HL-60 (cell line): ENCODE measurements at regions not wholly inside any gene's neighbourhood (a gene's known extent, or its start where the extent isn't known, plus 50 kb on each side); places are given as distances from the start of the nearest gene placed in this dataset.

Experiments used
- GABPA ChIP-seq: IDR thresholded peaks from 2 replicates; pipeline ENCODE4 v1.6.1; 2012; ENCODE audit warnings: low read depth
- POLR2AphosphoS5 ChIP-seq: IDR thresholded peaks from 2 replicates; pipeline ENCODE4 v1.6.1; 2012; ENCODE audit warnings: low read depth
- SPI1 ChIP-seq: IDR thresholded peaks from 2 replicates; pipeline ENCODE4 v1.6.1; 2012; ENCODE audit warnings: low read depth, mild to moderate bottlenecking, borderline replicate concordance
- TF ChIP-seq, protein P1 (sequence below): IDR thresholded peaks from one replicate; pipeline ENCODE4 v1.5.1; 2011; ENCODE audit warnings: low read length, control low read depth, inconsistent platforms; ENCODE audit not compliant: insufficient read depth

DNA sequence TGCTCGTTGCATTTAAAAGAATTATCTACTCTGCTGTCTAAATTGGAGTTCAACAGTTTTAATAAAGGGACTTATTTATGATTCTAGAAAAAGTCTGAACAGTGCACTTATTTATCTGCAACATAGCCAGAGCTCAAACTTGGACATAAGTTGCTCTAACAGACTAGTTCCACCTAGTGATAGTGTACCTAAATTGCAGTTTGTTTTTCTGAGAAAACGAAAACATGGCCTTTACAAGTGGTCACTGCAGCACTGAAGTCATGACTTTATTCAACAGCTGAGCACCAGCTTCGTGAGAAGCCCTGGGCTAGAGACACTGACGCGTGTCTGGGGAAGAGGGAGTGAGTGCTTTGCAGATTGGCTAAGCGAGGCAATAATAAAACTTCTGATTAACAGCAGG lies 77.3 kb upstream of the IGSF1 start:
- TF ChIP-seq, protein P1, sequence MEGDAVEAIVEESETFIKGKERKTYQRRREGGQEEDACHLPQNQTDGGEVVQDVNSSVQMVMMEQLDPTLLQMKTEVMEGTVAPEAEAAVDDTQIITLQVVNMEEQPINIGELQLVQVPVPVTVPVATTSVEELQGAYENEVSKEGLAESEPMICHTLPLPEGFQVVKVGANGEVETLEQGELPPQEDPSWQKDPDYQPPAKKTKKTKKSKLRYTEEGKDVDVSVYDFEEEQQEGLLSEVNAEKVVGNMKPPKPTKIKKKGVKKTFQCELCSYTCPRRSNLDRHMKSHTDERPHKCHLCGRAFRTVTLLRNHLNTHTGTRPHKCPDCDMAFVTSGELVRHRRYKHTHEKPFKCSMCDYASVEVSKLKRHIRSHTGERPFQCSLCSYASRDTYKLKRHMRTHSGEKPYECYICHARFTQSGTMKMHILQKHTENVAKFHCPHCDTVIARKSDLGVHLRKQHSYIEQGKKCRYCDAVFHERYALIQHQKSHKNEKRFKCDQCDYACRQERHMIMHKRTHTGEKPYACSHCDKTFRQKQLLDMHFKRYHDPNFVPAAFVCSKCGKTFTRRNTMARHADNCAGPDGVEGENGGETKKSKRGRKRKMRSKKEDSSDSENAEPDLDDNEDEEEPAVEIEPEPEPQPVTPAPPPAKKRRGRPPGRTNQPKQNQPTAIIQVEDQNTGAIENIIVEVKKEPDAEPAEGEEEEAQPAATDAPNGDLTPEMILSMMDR: no peak
- TF ChIP-seq POLR2AphosphoS5 (no peak), SPI1 (no peak), GABPA (no peak)
